NCI-H2227 treated with DMSO at 0.1 percent for 48 hours (cell line): ENCODE measurements at regions not wholly inside any gene's neighbourhood (a gene's known extent, or its start where the extent isn't known, plus 50 kb on each side); places are given as distances from the start of the nearest gene placed in this dataset.
A peak's percentile ranks its signal among the peaks of the same experiment; 100 is the strongest.

Source experiments
- DNase-seq: peaks from one replicate; lab custom pipeline; 2025; lab: John Stamatoyannopoulos, UW

DNA sequence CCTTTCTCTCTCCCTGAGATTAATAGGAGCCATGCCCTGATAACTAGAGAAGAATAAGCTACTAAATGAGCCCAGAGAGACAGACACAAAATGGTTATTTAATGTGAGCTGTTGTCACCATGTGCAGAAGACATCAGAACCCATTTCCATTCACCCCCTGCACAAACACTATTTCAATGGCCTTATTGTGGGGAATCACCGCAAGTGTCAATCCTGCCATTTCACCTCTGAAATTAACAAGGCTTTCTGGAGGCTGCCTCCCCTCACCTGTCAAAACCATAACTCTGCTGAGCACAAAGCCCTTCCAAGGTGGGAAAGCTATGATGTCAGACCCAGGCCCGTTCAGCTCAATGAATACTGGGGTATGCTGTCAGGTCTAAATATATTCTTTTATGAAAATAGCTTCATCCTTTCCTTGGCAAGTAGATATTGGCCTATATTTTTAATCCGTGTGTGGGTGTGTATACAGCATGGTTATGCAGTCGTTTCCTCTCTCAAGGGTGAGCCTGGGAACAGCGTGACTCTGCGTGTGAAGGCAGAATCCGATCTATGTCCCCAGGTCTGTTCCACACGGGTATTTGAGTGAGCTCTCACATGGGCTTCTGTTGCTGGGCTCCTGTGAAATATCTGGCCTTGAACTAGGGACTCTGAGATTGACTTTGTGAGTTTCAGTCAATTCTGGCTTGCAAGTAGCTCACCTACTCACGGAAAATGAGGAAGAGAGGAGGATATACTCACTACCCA is 266.3 kb downstream of the FBXW7 start:
- no peak for DNase-seq

DNA sequence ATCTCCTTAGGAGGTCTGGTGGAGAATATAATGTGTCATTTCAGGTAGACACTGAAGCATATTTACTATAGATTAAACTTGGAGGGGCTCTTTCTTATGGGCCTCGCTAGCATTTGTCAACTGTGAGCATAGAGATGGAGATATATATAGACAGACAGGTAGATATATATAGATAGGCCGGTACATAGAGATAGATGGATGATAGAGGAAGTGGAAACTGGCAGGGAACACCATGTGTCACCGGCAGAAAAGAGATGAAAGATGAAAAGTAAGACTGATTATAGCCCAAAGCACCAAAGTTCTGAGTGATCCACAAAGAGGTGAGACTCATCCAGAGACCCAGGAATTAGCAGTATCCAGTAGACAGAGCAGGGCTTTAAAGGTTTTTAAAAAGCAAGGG is 268.1 kb downstream of the FBXW7 start:
- no peak for DNase-seq

GRCh38 chr4:152266831-152267480 is 268.9 kb downstream of the FBXW7 start:
- DNase-seq, result no peak

DNA sequence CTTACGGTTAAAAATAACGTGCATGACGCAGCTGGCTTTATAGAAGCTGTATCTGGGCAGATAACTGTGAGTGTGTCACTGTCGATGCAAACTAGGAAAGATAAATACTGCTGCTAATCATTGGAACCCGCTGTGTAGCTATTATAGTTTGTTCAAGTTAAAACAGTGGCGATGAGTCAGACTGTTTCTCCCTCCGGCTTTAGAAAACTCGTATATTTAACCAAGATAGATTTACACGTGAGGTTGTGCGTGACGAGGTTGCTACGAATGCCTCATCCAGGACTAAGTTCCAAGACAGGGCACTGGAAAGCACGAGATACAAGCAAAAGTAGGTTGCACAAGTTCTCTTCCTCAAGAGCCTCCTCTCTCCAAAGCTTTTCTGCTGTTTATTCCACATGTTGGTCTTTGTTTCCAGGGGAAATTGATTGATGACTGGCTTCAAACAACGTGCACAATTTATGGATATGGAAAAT is 270.7 kb downstream of the FBXW7 start:
- no peak for DNase-seq

DNA sequence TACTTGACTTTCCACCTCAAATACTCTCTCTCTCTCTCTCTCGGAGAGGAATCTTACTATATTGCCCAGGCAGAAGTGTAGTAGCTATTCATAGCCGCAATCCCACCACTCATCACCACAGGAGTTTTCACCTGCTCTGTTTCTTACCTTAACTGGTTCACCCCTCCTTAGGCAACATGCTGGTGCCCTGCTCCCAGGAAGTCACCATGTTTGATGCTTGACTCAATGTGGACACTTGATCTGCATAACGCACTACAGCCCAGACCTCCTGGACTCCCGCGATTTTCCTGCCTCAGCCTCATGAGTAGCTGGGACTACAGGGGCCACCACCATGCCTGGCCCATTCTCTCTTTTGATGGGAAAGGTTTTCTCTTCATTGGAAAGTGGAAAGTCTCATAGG is 271.8 kb downstream of the FBXW7 start:
- DNase-seq, result no peak

- DNase-seq, result no peak
These were observed 276.0 kb downstream of the FBXW7 start for GRCh38 chr4:152259866-152260265.

GRCh38 chr4:152258804-152259708 is 276.8 kb downstream of the FBXW7 start:
- DNase-seq, result peak; percentile 42

GRCh38 chr4:152258391-152258790 is 277.5 kb downstream of the FBXW7 start:
- DNase-seq, result no peak

- no peak for DNase-seq
These were observed 278.3 kb downstream of the FBXW7 start for GRCh38 chr4:152257601-152258066.

DNA sequence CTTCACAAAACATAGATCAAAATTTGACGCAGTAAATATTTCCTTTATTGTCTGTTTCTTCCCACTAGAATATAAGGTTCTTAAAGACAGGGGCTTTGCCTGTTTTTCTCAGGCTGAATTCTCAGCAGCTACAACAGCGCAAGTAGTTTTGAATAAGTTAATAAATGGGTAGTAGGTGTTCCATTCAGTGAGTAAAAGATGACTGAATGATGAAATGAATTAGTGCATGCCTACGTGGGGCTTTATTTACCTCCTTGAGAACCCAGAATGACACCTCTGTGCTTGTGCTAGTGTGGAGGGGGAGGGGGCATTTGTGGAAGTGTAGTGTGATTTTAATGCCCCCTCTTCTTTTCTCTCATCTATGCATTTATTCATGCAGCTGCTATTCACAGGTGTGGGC is 278.9 kb downstream of the FBXW7 start:
- no peak for DNase-seq

GRCh38 chr4:152255437-152255836 is 280.5 kb downstream of the FBXW7 start:
- DNase-seq, result no peak

- no peak for DNase-seq
These were observed 287.5 kb downstream of the FBXW7 start for GRCh38 chr4:152248347-152248746.

DNA sequence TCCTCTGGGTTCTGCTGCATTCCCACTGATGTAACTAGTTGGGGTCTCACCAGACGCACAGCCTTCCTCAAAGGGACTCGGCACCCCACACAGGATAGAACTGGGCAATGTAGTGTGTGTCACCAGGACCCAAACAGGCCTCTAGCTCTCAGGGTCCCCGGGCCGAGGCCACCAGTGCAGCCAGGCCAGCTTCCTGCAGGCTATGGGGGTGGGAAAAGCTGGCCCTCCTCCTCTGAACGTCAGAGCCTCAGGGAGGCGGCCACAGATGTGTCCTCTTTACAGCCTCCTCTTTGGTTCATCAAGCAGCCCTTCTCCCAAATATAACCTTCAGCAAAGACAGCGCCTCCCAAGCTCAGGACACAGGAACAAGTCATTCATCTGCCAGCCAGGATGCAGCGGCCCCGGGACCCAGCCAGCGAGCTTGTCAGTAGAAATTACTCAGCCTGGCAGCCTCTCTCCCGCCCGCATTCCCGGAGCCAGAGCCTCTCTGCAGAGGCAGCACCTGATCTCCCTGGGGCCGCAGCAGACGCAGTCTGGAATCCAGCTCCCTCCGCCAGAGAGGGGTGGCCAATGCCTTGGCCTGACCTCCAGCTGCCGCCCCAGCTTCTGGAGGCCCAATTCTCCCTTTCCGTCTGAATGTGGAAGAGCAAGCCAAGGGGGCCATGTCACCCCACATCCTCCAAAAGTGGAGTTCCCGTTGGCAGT is 288.5 kb downstream of the FBXW7 start:
- DNase-seq, result no peak

DNA sequence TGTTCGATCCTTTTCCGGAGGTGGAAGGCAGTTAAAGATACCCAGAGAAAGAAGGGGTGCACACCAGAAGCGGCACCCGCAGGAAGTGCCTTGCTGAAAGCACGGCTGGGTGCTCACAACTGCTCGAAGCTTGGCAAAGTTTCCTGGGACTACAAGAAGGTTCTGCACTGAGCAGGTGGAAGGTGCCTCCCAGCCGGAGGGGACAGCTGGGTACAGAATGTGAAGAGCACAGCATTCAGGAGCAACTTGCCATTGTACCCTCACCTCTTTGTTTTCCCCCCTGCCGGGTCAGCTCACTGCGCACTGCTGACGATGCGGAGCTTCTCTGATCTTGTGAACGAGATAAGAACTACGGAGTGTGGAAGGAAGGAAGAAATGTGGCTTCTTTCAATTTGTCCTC is 289.2 kb downstream of the FBXW7 start:
- no peak for DNase-seq

- no peak for DNase-seq
These were observed 290.2 kb downstream of the FBXW7 start for GRCh38 chr4:152245680-152246079.

DNA sequence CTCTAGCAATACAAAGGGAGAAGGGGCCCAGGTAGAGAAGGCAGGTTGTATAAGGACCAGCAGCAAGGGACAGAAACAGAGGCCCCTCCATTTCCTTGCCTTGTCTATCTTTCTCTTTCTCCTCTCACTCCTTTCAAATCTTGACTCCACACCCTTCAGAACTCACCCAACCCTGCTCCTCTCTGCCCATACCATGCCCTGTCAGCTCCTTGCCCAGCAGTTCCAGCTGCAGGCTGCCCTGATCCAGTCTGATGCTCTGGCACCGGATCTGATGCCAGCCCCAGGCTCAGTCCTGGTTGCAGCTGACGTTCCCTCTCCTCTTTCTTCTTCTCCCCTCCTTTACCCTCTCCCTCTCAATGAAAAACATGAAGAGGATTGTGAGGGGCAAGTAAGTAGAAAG is 291.2 kb downstream of the FBXW7 start:
- no peak for DNase-seq

- no peak for DNase-seq
These were observed 291.8 kb downstream of the FBXW7 start for GRCh38 chr4:152243896-152244595.

GRCh38 chr4:152243206-152243605 is 292.7 kb downstream of the FBXW7 start:
- DNase-seq, result no peak

- DNase-seq, result no peak
These were observed 295.7 kb downstream of the FBXW7 start for GRCh38 chr4:152240232-152240631.

DNA sequence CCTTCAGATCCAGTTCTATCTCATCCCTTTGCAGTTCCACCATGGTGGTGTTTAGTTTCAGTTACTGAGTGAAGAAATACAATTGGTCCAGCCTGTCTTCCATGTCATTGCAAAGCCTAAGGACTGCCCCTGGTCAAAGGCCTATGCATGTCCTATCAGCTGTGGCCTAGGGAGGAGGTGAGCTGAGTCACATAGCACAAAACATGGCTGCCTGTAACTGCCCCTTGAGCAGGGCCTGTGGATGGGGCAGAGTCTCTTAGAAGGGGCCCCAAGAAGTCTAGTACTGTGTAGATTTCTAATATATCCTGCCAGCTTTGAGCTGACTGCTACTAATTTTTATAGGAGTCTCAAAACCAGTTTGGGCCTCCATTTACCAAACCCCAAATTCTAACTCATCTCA is 296.7 kb downstream of the FBXW7 start:
- DNase-seq, result no peak

DNA sequence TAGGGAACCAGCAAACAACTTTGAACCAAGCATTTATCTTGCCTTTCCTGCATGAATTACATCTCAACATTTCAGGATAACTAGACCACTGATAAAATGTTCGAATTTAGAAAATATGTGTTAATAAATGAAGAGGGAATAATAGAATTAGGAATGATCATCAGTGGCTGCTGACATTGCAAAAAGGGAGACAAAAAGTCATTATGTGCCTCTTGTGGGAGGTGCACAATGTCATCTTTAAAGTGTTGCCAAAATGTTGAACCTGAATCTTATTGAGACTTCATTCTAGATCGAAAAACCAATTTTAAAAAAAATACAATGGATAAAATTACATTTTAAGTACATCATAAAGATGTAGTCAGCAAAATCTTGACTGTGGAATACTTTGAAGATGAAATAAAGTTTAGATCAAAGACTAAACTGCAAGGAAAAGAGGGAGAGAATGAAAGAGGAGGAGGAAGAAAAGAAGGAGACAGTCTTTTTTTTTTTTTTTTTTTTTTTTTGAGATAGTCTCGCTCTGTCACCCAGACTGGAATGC is 299.3 kb downstream of the FBXW7 start:
- DNase-seq, result no peak
